NCI-H2196 (cell line): ENCODE measurements at regions not wholly inside any gene's neighbourhood (a gene's known extent, or its start where the extent isn't known, plus 50 kb on each side); places are given as distances from the start of the nearest gene placed in this dataset.
A peak's percentile ranks its signal among the peaks of the same experiment; 100 is the strongest.
"Not testable (repeated sequence)": the region's sequence is repeated elsewhere in the genome, so short reads cannot be mapped to it uniquely, and the experiment has no call there.

Experiments
- DNase-seq: peaks from one replicate; lab custom pipeline; 2025; ENCODE audit not compliant: unreplicated experiment; lab: John Stamatoyannopoulos, UW

- DNase-seq: peak; percentile 38
Observed at GRCh38 chr5:163695830-163696578, 190.6 kb downstream of the MAT2B start.

- DNase-seq: no peak
Observed at GRCh38 chr5:163696579-163696887, 191.1 kb downstream of the MAT2B start.

- no peak for DNase-seq
Observed at GRCh38 chr5:163706053-163706771, 200.8 kb downstream of the MAT2B start.

GRCh38 chr5:163712011-163712410 lies 206.6 kb downstream of the MAT2B start:
- no peak for DNase-seq

GRCh38 chr5:163718272-163718671 lies 212.9 kb downstream of the MAT2B start:
- no peak for DNase-seq

- DNase-seq: no peak
Observed at GRCh38 chr5:163724305-163724704, 218.9 kb downstream of the MAT2B start.

GRCh38 chr5:163727028-163727427 lies 221.6 kb downstream of the MAT2B start:
- DNase-seq: no peak

GRCh38 chr5:163730206-163730756 lies 224.9 kb downstream of the MAT2B start:
- no peak for DNase-seq

GRCh38 chr5:163731256-163731655 lies 225.8 kb downstream of the MAT2B start:
- no peak for DNase-seq

- no peak for DNase-seq
Observed at GRCh38 chr5:163735069-163735468, 229.7 kb downstream of the MAT2B start.

GRCh38 chr5:163747586-163747985 lies 242.2 kb downstream of the MAT2B start:
- DNase-seq: no peak

- no peak for DNase-seq
Observed at GRCh38 chr5:163748934-163749333, 243.5 kb downstream of the MAT2B start.

GRCh38 chr5:163750415-163750814 lies 245.0 kb downstream of the MAT2B start:
- not testable (repeated sequence) for DNase-seq

GRCh38 chr5:163755505-163755904 lies 250.1 kb downstream of the MAT2B start:
- DNase-seq: no peak

- DNase-seq: no peak
Observed at GRCh38 chr5:163756170-163756569, 250.8 kb downstream of the MAT2B start.

GRCh38 chr5:163757344-163757743 lies 251.9 kb downstream of the MAT2B start:
- DNase-seq: no peak

GRCh38 chr5:163758283-163758711 lies 252.9 kb downstream of the MAT2B start:
- DNase-seq: no peak

GRCh38 chr5:163759000-163759704 lies 253.7 kb downstream of the MAT2B start:
- DNase-seq: no peak

GRCh38 chr5:163760498-163760897 lies 255.1 kb downstream of the MAT2B start:
- no peak for DNase-seq

- DNase-seq: no peak
Observed at GRCh38 chr5:163766936-163767670, 261.7 kb downstream of the MAT2B start.

GRCh38 chr5:163770625-163771024 lies 265.2 kb downstream of the MAT2B start:
- no peak for DNase-seq
